Endodermal cell (in vitro differentiated cells): ENCODE measurements at regions not wholly inside any gene's neighbourhood (a gene's known extent, or its start where the extent isn't known, plus 50 kb on each side); places are given as distances from the start of the nearest gene placed in this dataset.

Experiments used
- DNase-seq: peaks from one replicate; pipeline ENCODE4 v3.0.0-alpha.2; 2017
- H3K27ac ChIP-seq: 2 replicates; pipeline ENCODE4 v1.5.1; 2013; ENCODE audit warnings: mild to moderate bottlenecking, low read depth, low read length, moderate library complexity
- H3K27me3 ChIP-seq: 2 replicates; pipeline ENCODE4 v1.6.1; 2013; ENCODE audit warnings: mild to moderate bottlenecking, low read length, moderate library complexity; ENCODE audit not compliant: insufficient read depth, control insufficient read depth, poor library complexity, severe bottlenecking
- H3K36me3 ChIP-seq: 2 replicates; pipeline ENCODE4 v1.7.0; 2013; ENCODE audit warnings: mild to moderate bottlenecking, low read length, moderate library complexity; ENCODE audit not compliant: control insufficient read depth, insufficient read depth
- H3K4me1 ChIP-seq: one replicate; pipeline ENCODE4 v1.7.0; 2013; ENCODE audit warnings: low read length; ENCODE audit not compliant: control insufficient read depth, insufficient read depth
- H3K4me3 ChIP-seq: 2 replicates; pipeline ENCODE4 v1.5.1; 2013; ENCODE audit warnings: mild to moderate bottlenecking, low read length, moderate library complexity
- H3K9ac ChIP-seq: 2 replicates; pipeline ENCODE4 v1.6.1; 2013; ENCODE audit warnings: mild to moderate bottlenecking, low read length, moderate library complexity; ENCODE audit not compliant: poor library complexity, severe bottlenecking; ENCODE audit errors: extremely low read depth
- H3K9me3 ChIP-seq: 2 replicates; pipeline ENCODE4 v1.6.1; 2013; ENCODE audit warnings: mild to moderate bottlenecking, low read length, moderate library complexity; ENCODE audit not compliant: control insufficient read depth
- H3K27ac Mint-ChIP-seq: 2 replicates; pipeline ENCODE4 v1.8.0; 2020; ENCODE audit warnings: mixed read lengths
- H3K27me3 Mint-ChIP-seq: 2 replicates; pipeline ENCODE4 v1.8.0; 2021; ENCODE audit warnings: mild to moderate bottlenecking, mixed read lengths; ENCODE audit not compliant: insufficient read depth
- H3K36me3 Mint-ChIP-seq: 2 replicates; pipeline ENCODE4 v1.8.0; 2020; ENCODE audit warnings: low read depth, mixed read lengths
- H3K4me1 Mint-ChIP-seq: 2 replicates; pipeline ENCODE4 v1.8.0; 2020; ENCODE audit warnings: mixed read lengths
- H3K4me3 Mint-ChIP-seq: 2 replicates; pipeline ENCODE4 v1.8.0; 2020; ENCODE audit warnings: mild to moderate bottlenecking, moderate library complexity, mixed read lengths
- H3K9me3 Mint-ChIP-seq: 2 replicates; pipeline ENCODE4 v1.8.0; 2020; ENCODE audit warnings: mild to moderate bottlenecking, mixed read lengths
- CTCF ChIP-seq: fragments of 200-600 bp; sonication (generic); conservative IDR thresholded peaks from 2 replicates; pipeline ENCODE4 v1.5.0; 2021; ENCODE audit warnings: antibody characterized with exemption, mild to moderate bottlenecking
- WGBS, 2 experiments: methylation state at CpG; one replicate each; pipeline versions ENCODE4 v1.1.5 to v1.1.7; 2013; ENCODE audit warnings: missing lambda C conversion rate in 2 of 2, mixed read lengths in 1 of 2; ENCODE audit not compliant: insufficient coverage in 1 of 2, insufficient read length in 1 of 2; 5-methylcytosine and 5-hydroxymethylcytosine counted together

GRCh38 chr5:63554191-63554590 is 408.1 kb downstream of the HTR1A start:
- H3K4me3 Mint-ChIP-seq = no peak overlapping the region
- 95 to 100% methylated on average over 3 of the region's 3 CpGs for WGBS, 2 experiments

GRCh38 chr5:63553073-63553472 is 409.2 kb downstream of the HTR1A start:
- TF ChIP-seq CTCF = no peak
- no peaks in the 10 kb centered on the region for H3K9me3 Mint-ChIP-seq
- H3K27ac Mint-ChIP-seq = no peak overlapping the region
- Histone ChIP-seq H3K27me3 (no peaks in the 10 kb centered on the region), H3K36me3 (no peaks in the 10 kb centered on the region), H3K4me3 (no peak overlapping the region), H3K9ac (no peak overlapping the region), H3K9me3 (no peaks in the 10 kb centered on the region), H3K4me1 (no peaks in the 10 kb centered on the region), H3K27ac (no peak overlapping the region)
- no peaks in the 10 kb centered on the region for H3K4me1 Mint-ChIP-seq
- H3K36me3 Mint-ChIP-seq = no peaks in the 10 kb centered on the region
- H3K4me3 Mint-ChIP-seq = no peak overlapping the region
- WGBS, 2 experiments = 87% methylated on average over 1 of the region's 1 CpG; no CpG with 5 or more reads in 1 of the 2 experiments
- peaks cover 1% of the 10 kb centered on the region for H3K27me3 Mint-ChIP-seq
- DNase-seq = no peak

More at GRCh38 chr5:63554191-63554590, 408.1 kb downstream of the HTR1A start:
- no peak for DNase-seq
- Histone ChIP-seq H3K9ac (no peak overlapping the region), H3K27me3 (no peaks in the 10 kb centered on the region), H3K4me1 (no peaks in the 10 kb centered on the region), H3K4me3 (no peak overlapping the region), H3K36me3 (no peaks in the 10 kb centered on the region), H3K9me3 (no peaks in the 10 kb centered on the region), H3K27ac (no peak overlapping the region)
- TF ChIP-seq CTCF = no peak
- Mint-ChIP-seq H3K27me3 (peaks cover 1% of the 10 kb centered on the region), H3K27ac (no peak overlapping the region), H3K4me1 (no peaks in the 10 kb centered on the region), H3K9me3 (no peaks in the 10 kb centered on the region), H3K36me3 (no peaks in the 10 kb centered on the region)

- H3K36me3 ChIP-seq = no peaks in the 10 kb centered on the region
- H3K27me3 ChIP-seq = no peaks in the 10 kb centered on the region
- H3K9me3 ChIP-seq = peaks cover 10% of the 10 kb centered on the region
- DNase-seq = no peak
- no peak overlapping the region for H3K9ac ChIP-seq
- peaks cover 2% of the 10 kb centered on the region for H3K9me3 Mint-ChIP-seq
- H3K36me3 Mint-ChIP-seq = no peaks in the 10 kb centered on the region
- H3K27me3 Mint-ChIP-seq = peaks cover 3% of the 10 kb centered on the region
- H3K4me3 ChIP-seq = no peak overlapping the region
- H3K4me1 ChIP-seq = no peaks in the 10 kb centered on the region
- TF ChIP-seq CTCF = no peak
- H3K27ac ChIP-seq = no peak overlapping the region
- no peak overlapping the region for H3K27ac Mint-ChIP-seq
- H3K4me3 Mint-ChIP-seq = no peak overlapping the region
- H3K4me1 Mint-ChIP-seq = no peaks in the 10 kb centered on the region
Measured at GRCh38 chr5:63535840-63536602, 426.2 kb downstream of the HTR1A start.
